Right atrium auricular region (tissue), 2 donors: ENCODE measurements at regions not wholly inside any gene's neighbourhood (a gene's known extent, or its start where the extent isn't known, plus 50 kb on each side); places are given as distances from the start of the nearest gene placed in this dataset.

Experiments
- DNase-seq: peaks from one replicate; pipeline ENCODE4 v3.0.0-alpha.2; 2019; ENCODE audit warnings: low spot score
- H3K27ac ChIP-seq, 2 donors: fragments of 200-600 bp; sonication (generic); 1 replicate in 1 of 2; 2 replicates in 1 of 2; pipeline ENCODE4 v1.5.1; 2016 to 2019
- H3K27me3 ChIP-seq, 2 donors: fragments of 200-600 bp; sonication (generic); one replicate each; pipeline versions ENCODE4 v1.5.1 to v1.6.0; 2017 to 2019
- H3K36me3 ChIP-seq: fragments of 200-600 bp; sonication (generic); one replicate; pipeline ENCODE4 v1.5.1; 2016
- H3K4me1 ChIP-seq, 2 donors: fragments of 200-600 bp; sonication (generic); one replicate each; pipeline versions ENCODE4 v1.5.1 to v1.6.0; 2017 to 2019
- H3K4me3 ChIP-seq, 2 donors: fragments of 200-600 bp; sonication (generic); 1 replicate in 1 of 2; 2 replicates in 1 of 2; pipeline ENCODE4 v1.5.1; 2017 to 2019; ENCODE audit warnings: mild to moderate bottlenecking in 1 of 2, moderate library complexity in 1 of 2
- H3K9me3 ChIP-seq, 2 donors: fragments of 200-600 bp; sonication (generic); one replicate each; pipeline ENCODE4 v1.5.1; 2019
- TF ChIP-seq, protein P1 (sequence below), 2 donors: fragments of 200-600 bp; sonication (generic); IDR thresholded peaks; one replicate each; pipeline ENCODE4 v1.5.1; 2019; ENCODE audit warnings: antibody characterized with exemption in 2 of 2

DNA sequence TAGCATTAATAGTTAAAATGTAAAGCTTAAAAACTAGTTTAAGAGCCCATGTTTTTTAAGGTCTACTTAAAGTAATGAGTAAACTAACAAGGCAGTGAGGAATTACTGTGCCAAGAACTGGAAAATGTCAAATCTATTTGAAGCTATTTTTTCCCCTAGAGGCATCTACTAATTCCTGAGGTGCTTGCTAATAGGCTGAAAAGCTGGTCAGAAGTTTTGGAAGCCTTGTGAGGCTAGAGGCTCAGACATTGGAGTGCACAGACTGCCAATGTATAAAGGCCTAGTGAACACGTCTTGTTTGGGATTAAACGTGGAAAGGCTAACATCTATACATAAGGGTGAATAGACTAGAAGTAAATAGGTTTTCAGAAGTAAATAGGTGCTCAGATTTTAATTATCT lies 136.5 kb upstream of the C11orf87 start:
- DNase-seq = no peak
- no peaks in the 10 kb centered on the region for H3K4me1 ChIP-seq
- H3K36me3 ChIP-seq = no peaks in the 10 kb centered on the region
- H3K9me3 ChIP-seq = no peaks in the 10 kb centered on the region
- no peaks in the 10 kb centered on the region for H3K27me3 ChIP-seq
- TF ChIP-seq, protein P1, sequence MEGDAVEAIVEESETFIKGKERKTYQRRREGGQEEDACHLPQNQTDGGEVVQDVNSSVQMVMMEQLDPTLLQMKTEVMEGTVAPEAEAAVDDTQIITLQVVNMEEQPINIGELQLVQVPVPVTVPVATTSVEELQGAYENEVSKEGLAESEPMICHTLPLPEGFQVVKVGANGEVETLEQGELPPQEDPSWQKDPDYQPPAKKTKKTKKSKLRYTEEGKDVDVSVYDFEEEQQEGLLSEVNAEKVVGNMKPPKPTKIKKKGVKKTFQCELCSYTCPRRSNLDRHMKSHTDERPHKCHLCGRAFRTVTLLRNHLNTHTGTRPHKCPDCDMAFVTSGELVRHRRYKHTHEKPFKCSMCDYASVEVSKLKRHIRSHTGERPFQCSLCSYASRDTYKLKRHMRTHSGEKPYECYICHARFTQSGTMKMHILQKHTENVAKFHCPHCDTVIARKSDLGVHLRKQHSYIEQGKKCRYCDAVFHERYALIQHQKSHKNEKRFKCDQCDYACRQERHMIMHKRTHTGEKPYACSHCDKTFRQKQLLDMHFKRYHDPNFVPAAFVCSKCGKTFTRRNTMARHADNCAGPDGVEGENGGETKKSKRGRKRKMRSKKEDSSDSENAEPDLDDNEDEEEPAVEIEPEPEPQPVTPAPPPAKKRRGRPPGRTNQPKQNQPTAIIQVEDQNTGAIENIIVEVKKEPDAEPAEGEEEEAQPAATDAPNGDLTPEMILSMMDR (IDR thresholded peaks at IDR 0.05) = no peak
- H3K27ac ChIP-seq = no peak overlapping the region
- H3K4me3 ChIP-seq = no peak overlapping the region

DNA sequence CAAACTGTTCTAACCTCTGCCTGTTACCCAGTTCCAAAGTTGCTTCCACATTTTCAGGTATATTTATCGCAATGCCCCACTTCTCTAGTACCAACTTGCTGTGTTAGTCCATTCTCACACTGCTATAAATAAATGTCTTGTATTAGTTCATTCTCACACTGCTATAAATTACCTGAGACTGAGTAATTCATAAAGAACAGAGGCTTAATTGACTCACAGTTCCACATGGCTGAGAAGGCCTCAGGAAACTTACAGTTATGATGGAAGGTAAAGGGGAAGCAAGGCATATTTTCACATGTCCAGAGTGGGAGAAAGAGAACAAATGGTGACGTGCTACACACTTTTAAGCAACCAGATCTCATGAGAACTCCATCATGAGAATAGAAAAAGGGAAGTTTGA lies 130.4 kb upstream of the C11orf87 start:
- no peaks in the 10 kb centered on the region for H3K9me3 ChIP-seq
- H3K27ac ChIP-seq = no peak overlapping the region

DNA sequence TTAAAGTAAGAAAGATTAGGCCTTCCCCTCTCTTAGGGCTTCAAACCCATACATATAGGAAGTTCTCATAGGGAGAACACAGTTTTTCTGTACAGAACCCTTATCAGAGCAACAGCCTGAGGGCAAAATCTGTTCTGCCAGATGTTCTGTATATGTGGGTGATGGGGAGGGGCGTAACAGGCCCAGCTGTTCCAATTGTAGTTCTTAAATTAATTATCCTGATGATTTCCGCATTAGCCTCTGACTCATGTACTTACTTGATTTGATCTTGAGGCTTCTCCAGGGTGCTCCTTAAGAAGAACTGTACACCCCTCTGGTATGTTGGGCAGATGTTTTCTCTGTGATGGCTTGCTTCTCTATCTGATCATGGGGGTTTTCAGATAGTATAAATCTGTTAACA lies 123.1 kb upstream of the C11orf87 start:
- TF ChIP-seq, protein P1 (IDR thresholded peaks at IDR 0.05) = no peak
- Histone ChIP-seq H3K4me3 (no peak overlapping the region), H3K36me3 (no peaks in the 10 kb centered on the region), H3K4me1 (peaks cover 0 to 4% of the 10 kb centered on the region in 2 donors), H3K27ac (no peak overlapping the region), H3K9me3 (no peaks in the 10 kb centered on the region), H3K27me3 (no peaks in the 10 kb centered on the region)
- no peak for DNase-seq

More for the DNA sequence above, 130.4 kb upstream of the C11orf87 start:
- no peak overlapping the region for H3K4me3 ChIP-seq
- no peaks in the 10 kb centered on the region for H3K36me3 ChIP-seq
- no peak for DNase-seq
- TF ChIP-seq, protein P1 (IDR thresholded peaks at IDR 0.05) = no peak
- no peaks in the 10 kb centered on the region for H3K27me3 ChIP-seq
- H3K4me1 ChIP-seq = no peaks in the 10 kb centered on the region

DNA sequence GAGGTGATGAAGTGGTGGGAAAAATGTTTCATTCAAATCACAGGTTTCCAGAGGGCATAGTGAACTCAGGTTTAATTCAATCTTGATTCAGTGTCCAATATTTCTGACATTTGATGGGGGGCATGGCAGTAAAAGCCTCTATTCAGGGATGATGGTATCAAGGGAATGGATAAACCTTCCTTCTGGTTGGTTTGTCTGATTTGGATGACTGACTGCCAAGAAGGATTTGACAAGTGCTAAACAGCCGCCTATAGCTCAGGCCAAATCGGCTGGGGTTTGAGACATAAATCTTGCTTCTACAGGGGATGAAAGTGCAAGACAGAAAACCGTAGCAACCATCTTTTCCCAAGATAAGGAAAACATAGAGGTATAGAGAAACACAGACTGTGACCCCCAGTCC lies 121.8 kb upstream of the C11orf87 start:
- DNase-seq = no peak
- TF ChIP-seq, protein P1 (IDR thresholded peaks at IDR 0.05) = no peak
- Histone ChIP-seq H3K36me3 (no peaks in the 10 kb centered on the region), H3K27me3 (no peaks in the 10 kb centered on the region), H3K27ac (no peak overlapping the region), H3K9me3 (no peaks in the 10 kb centered on the region), H3K4me3 (no peak overlapping the region), H3K4me1 (peaks cover 0 to 4% of the 10 kb centered on the region in 2 donors)

DNA sequence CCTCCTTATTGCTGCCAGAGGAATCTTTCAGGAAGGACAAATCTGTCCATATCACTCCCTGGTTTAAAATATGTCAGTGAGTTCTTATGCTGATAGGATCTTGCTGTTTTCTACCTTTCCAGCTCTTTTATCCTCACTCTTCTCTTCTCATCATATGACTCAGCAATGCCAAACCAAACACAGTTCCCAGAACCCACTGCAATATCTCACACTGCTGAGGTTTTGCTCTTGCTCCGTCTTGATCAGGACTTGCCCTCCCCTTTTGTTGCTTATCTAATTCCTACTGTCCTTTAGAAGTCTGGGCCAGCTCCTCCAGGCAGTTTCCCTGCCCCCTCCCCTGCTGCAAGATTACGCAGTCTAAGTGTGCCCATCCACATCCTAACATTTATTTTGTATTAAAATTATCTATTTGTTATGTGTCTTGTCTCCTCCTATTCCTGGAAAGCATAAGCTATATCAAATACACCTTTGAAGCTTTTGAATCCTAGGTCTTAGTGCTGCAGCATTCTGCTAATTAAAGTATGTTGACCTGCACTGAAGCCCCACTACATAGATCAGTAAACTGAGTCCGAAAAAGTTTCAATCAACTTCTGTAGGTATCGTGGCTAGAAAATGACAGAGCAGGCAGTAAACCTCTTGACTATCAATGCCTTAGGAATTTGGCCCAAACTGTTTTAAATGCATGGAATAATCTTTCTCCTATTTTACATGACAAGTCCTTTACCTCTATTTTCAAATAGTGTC lies 119.2 kb upstream of the C11orf87 start:
- Histone ChIP-seq H3K36me3 (no peaks in the 10 kb centered on the region), H3K9me3 (no peaks in the 10 kb centered on the region), H3K4me3 (no peak overlapping the region), H3K4me1 (peaks cover 0 to 4% of the 10 kb centered on the region in 2 donors), H3K27me3 (no peaks in the 10 kb centered on the region), H3K27ac (no peak overlapping the region)
- TF ChIP-seq, protein P1 (IDR thresholded peaks at IDR 0.05) = no peak
- no peak for DNase-seq

DNA sequence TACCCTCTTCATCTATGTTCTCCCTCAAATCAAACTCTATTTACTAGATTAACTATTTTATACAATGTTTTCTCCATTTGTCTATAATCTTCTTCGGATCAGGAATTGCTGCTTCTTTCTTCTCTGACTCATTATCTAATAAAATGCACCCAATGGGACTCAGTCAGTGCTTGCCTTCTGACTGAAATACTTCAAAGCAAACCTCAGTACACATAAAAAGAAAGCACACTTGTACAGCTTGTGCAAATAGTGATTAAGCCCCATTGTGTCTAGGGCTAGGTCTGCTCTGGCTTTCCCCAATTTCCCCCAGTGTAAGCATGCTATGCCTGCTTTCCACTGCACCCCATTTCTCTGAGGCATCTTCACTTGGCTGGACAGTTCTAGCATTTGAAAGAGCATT lies 118.6 kb upstream of the C11orf87 start:
- no peak overlapping the region for H3K4me3 ChIP-seq
- H3K36me3 ChIP-seq = no peaks in the 10 kb centered on the region
- no peaks in the 10 kb centered on the region for H3K9me3 ChIP-seq
- DNase-seq = no peak
- no peaks in the 10 kb centered on the region for H3K27me3 ChIP-seq
- no peak overlapping the region for H3K27ac ChIP-seq
- TF ChIP-seq, protein P1 (IDR thresholded peaks at IDR 0.05) = no peak
- H3K4me1 ChIP-seq = peaks cover 0 to 4% of the 10 kb centered on the region in 2 donors
